ENCODE measurements at regions not wholly inside any gene's neighbourhood (a gene's known extent, or its start where the extent isn't known, plus 50 kb on each side); places are given as distances from the start of the nearest gene placed in this dataset.

GRCh38 chr11:15730263-15730994 is 615.7 kb downstream of the INSC start:
- DNase-seq (ENCODE audit: low spot score), result no peak

- DNase-seq (ENCODE audit: low spot score), result no peak
Observed at GRCh38 chr11:15730995-15731385, 616.3 kb downstream of the INSC start.

- no peak for DNase-seq (ENCODE audit: low spot score)
Observed at GRCh38 chr11:15735706-15736105, 620.6 kb downstream of the SOX6 start.

GRCh38 chr11:15737320-15737719 is 619.0 kb downstream of the SOX6 start:
- no peak for DNase-seq (ENCODE audit: low spot score)

GRCh38 chr11:15738931-15739330 is 617.4 kb downstream of the SOX6 start:
- no peak for DNase-seq (ENCODE audit: low spot score)

- DNase-seq (ENCODE audit: low spot score), result no peak
Observed at GRCh38 chr11:15742626-15743519, 613.5 kb downstream of the SOX6 start.

- DNase-seq (ENCODE audit: low spot score), result no peak
Observed at GRCh38 chr11:15744693-15745092, 611.7 kb downstream of the SOX6 start.

GRCh38 chr11:15745266-15745665 is 611.1 kb downstream of the SOX6 start:
- no peak for DNase-seq (ENCODE audit: low spot score)

GRCh38 chr11:15747671-15748070 is 608.7 kb downstream of the SOX6 start:
- DNase-seq (ENCODE audit: low spot score), result no peak

- DNase-seq (ENCODE audit: low spot score), result no peak
Observed at GRCh38 chr11:15748132-15748531, 608.2 kb downstream of the SOX6 start.

- DNase-seq (ENCODE audit: low spot score), result no peak
Observed at GRCh38 chr11:15748741-15749140, 607.6 kb downstream of the SOX6 start.

- DNase-seq (ENCODE audit: low spot score), result no peak
Observed at GRCh38 chr11:15750535-15751308, 605.6 kb downstream of the SOX6 start.

- DNase-seq (ENCODE audit: low spot score), result no peak
Observed at GRCh38 chr11:15754221-15754620, 602.1 kb downstream of the SOX6 start.

- DNase-seq (ENCODE audit: low spot score), result peak; percentile 36
Observed at GRCh38 chr11:15757048-15757698, 599.2 kb downstream of the SOX6 start.

GRCh38 chr11:15758857-15759465 is 597.4 kb downstream of the SOX6 start:
- peak; percentile 19 for DNase-seq (ENCODE audit: low spot score)

GRCh38 chr11:15761235-15761634 is 595.1 kb downstream of the SOX6 start:
- no peak for DNase-seq (ENCODE audit: low spot score)

- DNase-seq (ENCODE audit: low spot score), result no peak
Observed at GRCh38 chr11:15764326-15764725, 592.0 kb downstream of the SOX6 start.

GRCh38 chr11:15764948-15765347 is 591.4 kb downstream of the SOX6 start:
- no peak for DNase-seq (ENCODE audit: low spot score)

- DNase-seq (ENCODE audit: low spot score), result no peak
Observed at GRCh38 chr11:15765530-15765929, 590.8 kb downstream of the SOX6 start.

- no peak for DNase-seq (ENCODE audit: low spot score)
Observed at GRCh38 chr11:15768321-15768720, 588.0 kb downstream of the SOX6 start.

GRCh38 chr11:15769203-15769602 is 587.1 kb downstream of the SOX6 start:
- DNase-seq (ENCODE audit: low spot score), result no peak

Measured in Ammon's horn (tissue), 1 donor.